Keratinocyte (primary cell): ENCODE measurements at regions not wholly inside any gene's neighbourhood (a gene's known extent, or its start where the extent isn't known, plus 50 kb on each side); places are given as distances from the start of the nearest gene placed in this dataset.

Experiments used
- DNase-seq: peaks from one replicate; pipeline ENCODE4 v3.0.0-alpha.2; 2011; ENCODE audit warnings: low read depth, missing footprints, low spot score
- FAIRE-seq: peaks from 2 replicates; lab custom pipeline; 2011; peaks lifted over from hg19 to GRCh38; lab: Jason Lieb, UNC
- H2AFZ ChIP-seq: 2 replicates; pipeline ENCODE4 v1.6.0; 2012; ENCODE audit warnings: low read length, control low read depth, inconsistent platforms; ENCODE audit not compliant: control insufficient read depth
- H3K27ac ChIP-seq: 2 replicates; pipeline ENCODE4 v1.5.1; 2011; ENCODE audit warnings: low read length; ENCODE audit not compliant: control insufficient read depth, insufficient read depth
- H3K27me3 ChIP-seq: 3 replicates; pipeline ENCODE4 v1.6.0; 2011; ENCODE audit warnings: low read length; ENCODE audit not compliant: control insufficient read depth, insufficient read depth; ENCODE audit errors: extremely low read depth
- H3K36me3 ChIP-seq, 2 experiments: 2 replicates in 1 of 2; 3 replicates in 1 of 2; pipeline ENCODE4 v1.5.1; 2011; ENCODE audit warnings: low read length in 2 of 2, mild to moderate bottlenecking in 1 of 2; ENCODE audit not compliant: control insufficient read depth in 2 of 2, insufficient read depth in 2 of 2; ENCODE audit errors: extremely low read depth in 1 of 2
- H3K4me1 ChIP-seq: 3 replicates; pipeline ENCODE4 v1.5.1; 2011; ENCODE audit warnings: low read length; ENCODE audit not compliant: control insufficient read depth, insufficient read depth; ENCODE audit errors: extremely low read depth
- H3K4me2 ChIP-seq: 3 replicates; pipeline ENCODE4 v1.6.0; 2011; ENCODE audit warnings: low read depth, low read length; ENCODE audit not compliant: control insufficient read depth, insufficient read depth; ENCODE audit errors: extremely low read depth
- H3K4me3 ChIP-seq, 3 experiments: fragments of 200-600 bp in 1 of 3; sonication (generic) in 1 of 3; 2 replicates in 2 of 3; 3 replicates in 1 of 3; pipeline ENCODE4 v1.5.1; 2011 to 2016; ENCODE audit warnings: low read length in 3 of 3, mild to moderate bottlenecking in 3 of 3, control low read depth in 2 of 3, inconsistent platforms in 1 of 3, low read depth in 1 of 3, mixed read lengths in 1 of 3, mixed run types in 1 of 3, moderate library complexity in 1 of 3; ENCODE audit not compliant: control insufficient read depth in 2 of 3, insufficient read depth in 2 of 3; ENCODE audit errors: extremely low read depth in 1 of 3
- H3K79me2 ChIP-seq: 2 replicates; pipeline ENCODE4 v1.6.0; 2012; ENCODE audit warnings: low read length; ENCODE audit not compliant: control insufficient read depth, insufficient read depth
- H3K9ac ChIP-seq: 3 replicates; pipeline ENCODE4 v1.6.0; 2011; ENCODE audit warnings: low read length; ENCODE audit not compliant: control insufficient read depth, insufficient read depth; ENCODE audit errors: extremely low read depth
- H3K9me1 ChIP-seq: 3 replicates; pipeline ENCODE4 v1.6.0; 2011; ENCODE audit warnings: low read length; ENCODE audit not compliant: control insufficient read depth, insufficient read depth; ENCODE audit errors: extremely low read depth
- H3K9me3 ChIP-seq: 2 replicates; pipeline ENCODE4 v1.5.1; 2012; ENCODE audit warnings: low read depth, low read length; ENCODE audit not compliant: control insufficient read depth
- H4K20me1 ChIP-seq: 3 replicates; pipeline ENCODE4 v1.6.0; 2011; ENCODE audit warnings: low read length; ENCODE audit not compliant: control insufficient read depth, insufficient read depth; ENCODE audit errors: extremely low read depth
- CTCF ChIP-seq, 3 experiments: IDR thresholded peaks in 1 of 3; conservative IDR thresholded peaks in 1 of 3; optimal IDR thresholded peaks in 1 of 3; 2 replicates in 2 of 3; 3 replicates in 1 of 3; pipeline versions ENCODE3 to v1.5.1; 2011; ENCODE audit warnings: low read length in 3 of 3, mild to moderate bottlenecking in 3 of 3, moderate library complexity in 2 of 3, control low read depth in 1 of 3, inconsistent platforms in 1 of 3; ENCODE audit not compliant: insufficient read depth in 2 of 3; ENCODE audit errors: extremely low read depth in 1 of 3
- EZH2 ChIP-seq: IDR thresholded peaks from one replicate; pipeline ENCODE4 v1.6.1; 2012; ENCODE audit warnings: inconsistent platforms, mild to moderate bottlenecking, low read length, moderate library complexity
- dilution Hi-C: fragments of 300-500 bp; cut with MboI; formaldehyde crosslinking; loops from one replicate; pipeline ENCODE4 v1.7.0; 2020; ENCODE audit warnings: low sequenced_read_pairs; ENCODE audit not compliant: extremely low pct_ligation_motif_present

DNA sequence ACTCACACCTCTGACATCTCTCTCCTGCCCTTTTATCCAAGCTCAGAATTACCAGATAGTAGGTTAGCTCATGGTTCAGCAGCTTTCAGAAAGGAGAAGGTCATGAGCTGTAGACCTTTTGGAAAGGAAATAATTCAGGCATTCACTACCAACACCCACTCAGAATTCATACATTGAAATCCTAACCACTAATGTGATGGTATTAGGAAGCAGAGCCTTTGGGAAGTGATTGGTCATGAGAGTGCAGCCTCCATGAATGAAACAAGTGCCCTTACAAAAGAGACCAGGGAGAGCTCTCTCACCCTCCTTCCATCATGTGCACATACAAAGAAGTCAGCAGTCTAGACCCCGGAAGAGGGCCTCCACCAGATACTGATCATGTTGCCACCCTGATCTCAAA, 315.8 kb upstream of the CCDC54 start:
- dilution Hi-C loops, result no loop called here
- Histone ChIP-seq H3K9me1 (no peaks in the 10 kb centered on the region), H3K4me1 (peaks cover 2% of the 10 kb centered on the region), H3K36me3 (no peaks in the 10 kb centered on the region), H3K4me2 (no peak overlapping the region), H4K20me1 (no peaks in the 10 kb centered on the region), H3K79me2 (no peaks in the 10 kb centered on the region), H2AFZ (no peak overlapping the region), H3K9ac (no peak overlapping the region), H3K27me3 (no peaks in the 10 kb centered on the region), H3K9me3 (no peaks in the 10 kb centered on the region), H3K27ac (no peak overlapping the region), H3K4me3 (no peak overlapping the region)
- FAIRE-seq (no peak), DNase-seq (no peak)
- TF ChIP-seq CTCF (optimal IDR thresholded peaks at IDR 0.05 in 1 of 3, IDR thresholded peaks at IDR 0.05 in 1 of 3, conservative IDR thresholded peaks at IDR 0.05 in 1 of 3; ENCODE audit: extremely low read depth in 1 of 3, insufficient read depth in 2 of 3, low read length in 3 of 3) (no peak), EZH2 (no peak)

DNA sequence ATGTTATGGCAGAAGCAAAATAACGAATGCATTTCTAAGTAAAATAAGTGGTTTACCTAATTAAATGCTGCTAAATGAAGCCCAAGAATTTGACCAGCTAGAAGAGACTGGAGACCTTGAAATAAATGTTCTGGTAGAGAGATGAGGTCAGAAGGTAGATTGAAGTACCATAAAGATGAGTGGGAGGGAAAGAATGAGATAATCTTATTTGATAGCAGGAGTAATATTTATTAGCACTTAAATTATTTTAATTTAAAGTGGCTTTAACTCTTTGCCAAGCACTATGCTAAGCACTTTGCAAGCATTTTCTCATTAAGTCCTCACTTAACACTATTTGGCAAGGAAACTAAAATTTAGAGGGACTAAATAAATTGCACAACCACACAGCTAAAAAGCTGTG, 314.9 kb upstream of the CCDC54 start:
- H3K9me1 ChIP-seq, result no peaks in the 10 kb centered on the region
- no peak overlapping the region for H3K27ac ChIP-seq
- H3K4me1 ChIP-seq, result peaks cover 2% of the 10 kb centered on the region
- DNase-seq, result no peak
- no peak for TF ChIP-seq EZH2
- no peak for TF ChIP-seq CTCF (optimal IDR thresholded peaks at IDR 0.05 in 1 of 3, IDR thresholded peaks at IDR 0.05 in 1 of 3, conservative IDR thresholded peaks at IDR 0.05 in 1 of 3; ENCODE audit: extremely low read depth in 1 of 3, insufficient read depth in 2 of 3, low read length in 3 of 3)
- H3K36me3 ChIP-seq, result no peaks in the 10 kb centered on the region
- no peak overlapping the region for H3K4me2 ChIP-seq
- FAIRE-seq, result no peak
- no peaks in the 10 kb centered on the region for H3K27me3 ChIP-seq
- H2AFZ ChIP-seq, result no peak overlapping the region
- H3K9me3 ChIP-seq, result no peaks in the 10 kb centered on the region
- no peak overlapping the region for H3K9ac ChIP-seq
- dilution Hi-C loops, result no loop called here
- no peaks in the 10 kb centered on the region for H3K79me2 ChIP-seq
- no peak overlapping the region for H3K4me3 ChIP-seq
- no peaks in the 10 kb centered on the region for H4K20me1 ChIP-seq
